H9 (cell line): ENCODE measurements at regions not wholly inside any gene's neighbourhood (a gene's known extent, or its start where the extent isn't known, plus 50 kb on each side); places are given as distances from the start of the nearest gene placed in this dataset.

Source experiments
- DNase-seq: peaks from one replicate; pipeline ENCODE4 v3.0.0-alpha.2; 2017
- H2AFZ ChIP-seq: one replicate; pipeline ENCODE4 v1.6.1; 2013; ENCODE audit warnings: mild to moderate bottlenecking, low read length, control low read depth, moderate library complexity
- H2AK5ac ChIP-seq: 2 replicates; pipeline ENCODE4 v1.6.1; 2013; ENCODE audit warnings: low read length, control low read depth, mixed read lengths; ENCODE audit not compliant: insufficient read length
- H2BK120ac ChIP-seq: one replicate; pipeline ENCODE4 v1.6.1; 2013; ENCODE audit warnings: low read depth, mild to moderate bottlenecking, low read length, control low read depth, inconsistent platforms; ENCODE audit not compliant: poor library complexity, severe bottlenecking
- H2BK12ac ChIP-seq: 2 replicates; pipeline ENCODE4 v1.6.1; 2013; ENCODE audit warnings: low read length, control low read depth, mixed read lengths, low read depth; ENCODE audit not compliant: insufficient read length
- H2BK15ac ChIP-seq: 2 replicates; pipeline ENCODE4 v1.6.1; 2013; ENCODE audit warnings: low read depth, low read length, control low read depth
- H2BK20ac ChIP-seq: one replicate; pipeline ENCODE4 v1.6.1; 2013; ENCODE audit warnings: low read depth, mild to moderate bottlenecking, low read length, control low read depth, inconsistent platforms; ENCODE audit not compliant: poor library complexity, severe bottlenecking
- H2BK5ac ChIP-seq: 2 replicates; pipeline ENCODE4 v1.6.1; 2013; ENCODE audit warnings: low read length, control low read depth, mixed read lengths; ENCODE audit not compliant: insufficient read length
- H3K14ac ChIP-seq: 2 replicates; pipeline ENCODE4 v1.6.1; 2013; ENCODE audit warnings: low read length, control low read depth; ENCODE audit not compliant: insufficient read depth
- H3K18ac ChIP-seq: 2 replicates; pipeline ENCODE4 v1.6.1; 2013; ENCODE audit warnings: low read depth, mild to moderate bottlenecking, mixed read lengths, low read length, control low read depth; ENCODE audit not compliant: insufficient read length
- H3K23ac ChIP-seq: 2 replicates; pipeline ENCODE4 v1.6.1; 2013; ENCODE audit warnings: low read length, control low read depth, mixed read lengths, low read depth; ENCODE audit not compliant: insufficient read length
- H3K23me2 ChIP-seq: 2 replicates; pipeline ENCODE4 v1.6.1; 2013; ENCODE audit warnings: low read depth, mild to moderate bottlenecking, mixed read lengths, low read length, control low read depth; ENCODE audit not compliant: insufficient read length, poor library complexity, severe bottlenecking
- H3K27ac ChIP-seq: 2 replicates; pipeline ENCODE4 v1.5.1; 2013; ENCODE audit warnings: low read length, control low read depth, mixed read lengths, low read depth; ENCODE audit not compliant: insufficient read length
- H3K27me3 ChIP-seq: 2 replicates; pipeline ENCODE4 v1.6.1; 2013; ENCODE audit warnings: low read length, control low read depth, inconsistent platforms; ENCODE audit not compliant: insufficient read depth
- H3K4ac ChIP-seq: 2 replicates; pipeline ENCODE4 v1.6.1; 2013; ENCODE audit warnings: low read depth, mild to moderate bottlenecking, control low read depth, inconsistent platforms, low read length, moderate library complexity
- H3K4me1 ChIP-seq: 2 replicates; pipeline ENCODE4 v1.6.1; 2013; ENCODE audit warnings: low read length, control low read depth, inconsistent platforms; ENCODE audit not compliant: insufficient read depth
- H3K4me2 ChIP-seq: 2 replicates; pipeline ENCODE4 v1.6.1; 2013; ENCODE audit warnings: low read length, control low read depth, mixed read lengths; ENCODE audit not compliant: insufficient read length, insufficient read depth
- H3K56ac ChIP-seq: 2 replicates; pipeline ENCODE4 v1.6.1; 2013; ENCODE audit warnings: low read depth, mild to moderate bottlenecking, mixed read lengths, low read length, control low read depth; ENCODE audit not compliant: insufficient read length
- H3K79me1 ChIP-seq: 2 replicates; pipeline ENCODE4 v1.6.1; 2013; ENCODE audit warnings: low read depth, mild to moderate bottlenecking, moderate library complexity, low read length, control low read depth, inconsistent platforms; ENCODE audit not compliant: insufficient read depth, poor library complexity, severe bottlenecking
- H3K79me2 ChIP-seq: 2 replicates; pipeline ENCODE4 v1.6.1; 2013; ENCODE audit warnings: low read length, control low read depth, inconsistent platforms; ENCODE audit not compliant: insufficient read depth
- H3K9ac ChIP-seq: 2 replicates; pipeline ENCODE4 v1.6.1; 2013; ENCODE audit warnings: low read length, control low read depth, mixed read lengths; ENCODE audit not compliant: insufficient read length; ENCODE audit errors: extremely low read depth
- H3K9me3 ChIP-seq: one replicate; pipeline ENCODE4 v1.6.1; 2013; ENCODE audit warnings: low read depth, low read length, inconsistent platforms; ENCODE audit not compliant: control insufficient read depth
- H3T11ph ChIP-seq: one replicate; pipeline ENCODE4 v1.6.1; 2013; ENCODE audit warnings: mild to moderate bottlenecking, low read length, control low read depth, inconsistent platforms
- H4K20me1 ChIP-seq: one replicate; pipeline ENCODE4 v1.6.1; 2013; ENCODE audit not compliant: control insufficient read depth, insufficient read length, insufficient read depth
- H4K5ac ChIP-seq: 2 replicates; pipeline ENCODE4 v1.6.1; 2013; ENCODE audit warnings: low read depth, mild to moderate bottlenecking, mixed read lengths, low read length, control low read depth; ENCODE audit not compliant: insufficient read length
- H4K8ac ChIP-seq: replicated peaks from 2 replicates; pipeline ENCODE4 v1.6.1; 2013; ENCODE audit warnings: low read length, control low read depth, mixed read lengths, low read depth; ENCODE audit not compliant: insufficient read length
- H4K91ac ChIP-seq: 2 replicates; pipeline ENCODE4 v1.6.1; 2013; ENCODE audit warnings: low read depth, mild to moderate bottlenecking, moderate library complexity, mixed read lengths, low read length, control low read depth; ENCODE audit not compliant: insufficient read length
- H3K27ac Mint-ChIP-seq, 3 experiments: 2 replicates in 2 of 3; 3 replicates in 1 of 3; pipeline ENCODE4 v1.8.0; 2020 to 2021; ENCODE audit warnings: mixed read lengths in 3 of 3, mild to moderate bottlenecking in 1 of 3, moderate library complexity in 1 of 3
- H3K27me3 Mint-ChIP-seq: 2 replicates; pipeline ENCODE4 v1.8.0; 2021; ENCODE audit warnings: low read depth, mild to moderate bottlenecking, moderate library complexity, mixed read lengths
- H3K36me3 Mint-ChIP-seq, 3 experiments: 2 replicates in 2 of 3; 3 replicates in 1 of 3; pipeline ENCODE4 v1.8.0; 2020 to 2021; ENCODE audit warnings: low read depth in 3 of 3, mixed read lengths in 3 of 3; ENCODE audit not compliant: insufficient read depth in 1 of 3
- H3K4me1 Mint-ChIP-seq, 2 experiments: 2 replicates each; pipeline ENCODE4 v1.8.0; 2020; ENCODE audit warnings: mixed read lengths in 2 of 2
- H3K4me3 Mint-ChIP-seq, 2 experiments: 2 replicates in 1 of 2; 3 replicates in 1 of 2; pipeline ENCODE4 v1.8.0; 2020 to 2021; ENCODE audit warnings: mild to moderate bottlenecking in 2 of 2, mixed read lengths in 2 of 2, moderate library complexity in 1 of 2
- H3K9me3 Mint-ChIP-seq, 2 experiments: 2 replicates in 1 of 2; 3 replicates in 1 of 2; pipeline ENCODE4 v1.8.0; 2020; ENCODE audit warnings: mild to moderate bottlenecking in 2 of 2, mixed read lengths in 2 of 2, moderate library complexity in 1 of 2
- WGBS: extraction: QIAGEN DNeasy Blood & Tissue Kit; methylation state at CpG from one replicate; pipeline ENCODE4 v1.1.7; 2013; ENCODE audit warnings: missing lambda C conversion rate, low lambda C conversion rate, mixed read lengths; ENCODE audit not compliant: insufficient read length; ENCODE audit errors: extremely low coverage; 5-methylcytosine and 5-hydroxymethylcytosine counted together
- TF ChIP-seq, protein P1 (sequence below): fragments of 200-600 bp; sonication (generic); conservative IDR thresholded peaks from 3 replicates; pipeline ENCODE4 v1.8.0; 2021; ENCODE audit warnings: antibody characterized with exemption, mild to moderate bottlenecking

DNA sequence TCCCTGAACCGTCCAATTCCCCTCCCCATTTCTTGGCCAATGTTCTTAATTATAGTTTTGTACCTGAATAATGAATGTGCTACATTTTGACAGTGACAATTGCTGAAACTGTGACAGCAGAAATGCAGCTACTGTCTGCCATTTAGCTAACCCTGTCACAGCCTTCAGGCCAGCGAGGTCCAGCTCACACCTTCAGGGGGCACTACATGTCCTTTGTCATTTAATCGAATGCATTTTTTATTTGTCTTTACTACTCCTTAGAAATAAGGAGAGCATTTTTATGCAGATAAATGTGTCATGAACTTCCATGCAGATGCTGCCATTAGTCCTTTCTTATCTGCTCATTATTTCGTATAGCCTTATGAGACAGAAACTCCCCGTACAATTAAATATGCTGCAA lies 159.9 kb downstream of the MZT1 start:
- Histone ChIP-seq H3K23ac (no peak overlapping the region), H4K8ac (no peak overlapping the region), H2BK15ac (no peak overlapping the region), H3K23me2 (no peaks in the 10 kb centered on the region), H3K4me2 (no peak overlapping the region), H4K91ac (no peak overlapping the region), H3K4me1 (0 out of 2 replicates have a peak, but pooled peaks cover 2% of the 10 kb centered on the region), H3K14ac (no peak overlapping the region), H3K27ac (no peak overlapping the region), H4K20me1 (no peaks in the 10 kb centered on the region), H3K56ac (no peak overlapping the region), H2AFZ (no peak overlapping the region), H2BK120ac (no peak overlapping the region), H2BK20ac (no peak overlapping the region), H3K4ac (no peak overlapping the region), H4K5ac (no peak overlapping the region), H3T11ph (no peak overlapping the region), H3K27me3 (no peaks in the 10 kb centered on the region), H2AK5ac (no peak overlapping the region), H3K9me3 (no peaks in the 10 kb centered on the region), H2BK5ac (no peak overlapping the region), H2BK12ac (no peak overlapping the region), H3K79me1 (no peaks in the 10 kb centered on the region), H3K9ac (no peak overlapping the region), H3K79me2 (no peaks in the 10 kb centered on the region), H3K18ac (no peak overlapping the region)
- no peak overlapping the region for H3K4me3 Mint-ChIP-seq
- no peak overlapping the region for H3K27ac Mint-ChIP-seq
- peaks cover 10 to 11% of the 10 kb centered on the region in 2 experiments for H3K4me1 Mint-ChIP-seq
- WGBS: no CpG with 5 or more reads among the region's 5 CpGs
- DNase-seq: peak; percentile 32
- H3K36me3 Mint-ChIP-seq: no peaks in the 10 kb centered on the region
- H3K9me3 Mint-ChIP-seq: no peaks in the 10 kb centered on the region
- H3K27me3 Mint-ChIP-seq: no peaks in the 10 kb centered on the region
- TF ChIP-seq, protein P1, sequence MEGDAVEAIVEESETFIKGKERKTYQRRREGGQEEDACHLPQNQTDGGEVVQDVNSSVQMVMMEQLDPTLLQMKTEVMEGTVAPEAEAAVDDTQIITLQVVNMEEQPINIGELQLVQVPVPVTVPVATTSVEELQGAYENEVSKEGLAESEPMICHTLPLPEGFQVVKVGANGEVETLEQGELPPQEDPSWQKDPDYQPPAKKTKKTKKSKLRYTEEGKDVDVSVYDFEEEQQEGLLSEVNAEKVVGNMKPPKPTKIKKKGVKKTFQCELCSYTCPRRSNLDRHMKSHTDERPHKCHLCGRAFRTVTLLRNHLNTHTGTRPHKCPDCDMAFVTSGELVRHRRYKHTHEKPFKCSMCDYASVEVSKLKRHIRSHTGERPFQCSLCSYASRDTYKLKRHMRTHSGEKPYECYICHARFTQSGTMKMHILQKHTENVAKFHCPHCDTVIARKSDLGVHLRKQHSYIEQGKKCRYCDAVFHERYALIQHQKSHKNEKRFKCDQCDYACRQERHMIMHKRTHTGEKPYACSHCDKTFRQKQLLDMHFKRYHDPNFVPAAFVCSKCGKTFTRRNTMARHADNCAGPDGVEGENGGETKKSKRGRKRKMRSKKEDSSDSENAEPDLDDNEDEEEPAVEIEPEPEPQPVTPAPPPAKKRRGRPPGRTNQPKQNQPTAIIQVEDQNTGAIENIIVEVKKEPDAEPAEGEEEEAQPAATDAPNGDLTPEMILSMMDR: peak; percentile 45; the same call in 2 of the 3 replicates
